UCSD-AML1 (cell line): ENCODE measurements at regions not wholly inside any gene's neighbourhood (a gene's known extent, or its start where the extent isn't known, plus 50 kb on each side); places are given as distances from the start of the nearest gene placed in this dataset.

ENCODE experiments used
- DNase-seq: peaks from one replicate; lab custom pipeline; 2025; ENCODE audit not compliant: unreplicated experiment; lab: John Stamatoyannopoulos, UW

- DNase-seq, result no peak
Observed at GRCh38 chr4:187547316-187547715, 448.3 kb upstream of the ZFP42 start.

GRCh38 chr4:187550256-187550950 is 445.2 kb upstream of the ZFP42 start:
- no peak for DNase-seq

GRCh38 chr4:187552781-187553180 is 442.8 kb upstream of the ZFP42 start:
- no peak for DNase-seq

GRCh38 chr4:187555174-187555573 is 440.4 kb upstream of the ZFP42 start:
- DNase-seq, result no peak

- DNase-seq, result no peak
Observed at GRCh38 chr4:187558391-187558790, 437.2 kb upstream of the ZFP42 start.

- no peak for DNase-seq
Observed at GRCh38 chr4:187562345-187562744, 433.2 kb upstream of the ZFP42 start.

GRCh38 chr4:187565416-187565815 is 430.2 kb upstream of the ZFP42 start:
- DNase-seq, result no peak

- no peak for DNase-seq
Observed at GRCh38 chr4:187569871-187570270, 425.7 kb upstream of the ZFP42 start.

GRCh38 chr4:187575706-187576105 is 419.9 kb upstream of the ZFP42 start:
- no peak for DNase-seq

GRCh38 chr4:187576751-187577150 is 418.8 kb upstream of the ZFP42 start:
- DNase-seq, result no peak

- no peak for DNase-seq
Observed at GRCh38 chr4:187577941-187578480, 417.6 kb upstream of the ZFP42 start.

GRCh38 chr4:187586892-187587291 is 408.7 kb upstream of the ZFP42 start:
- DNase-seq, result no peak

GRCh38 chr4:187598196-187598595 is 397.4 kb upstream of the ZFP42 start:
- DNase-seq, result no peak

GRCh38 chr4:187602339-187603092 is 393.1 kb upstream of the ZFP42 start:
- DNase-seq, result no peak

- DNase-seq, result no peak
Observed at GRCh38 chr4:187603093-187604025, 392.2 kb upstream of the ZFP42 start.

- DNase-seq, result no peak
Observed at GRCh38 chr4:187604984-187605383, 390.6 kb upstream of the ZFP42 start.

- no peak for DNase-seq
Observed at GRCh38 chr4:187606581-187606980, 389.0 kb upstream of the ZFP42 start.

- DNase-seq, result no peak
Observed at GRCh38 chr4:187608001-187608421, 387.6 kb upstream of the ZFP42 start.

- no peak for DNase-seq
Observed at GRCh38 chr4:187612301-187612700, 383.3 kb upstream of the ZFP42 start.

GRCh38 chr4:187613089-187613839 is 382.3 kb upstream of the ZFP42 start:
- no peak for DNase-seq
